H9 (cell line): ENCODE measurements at regions not wholly inside any gene's neighbourhood (a gene's known extent, or its start where the extent isn't known, plus 50 kb on each side); places are given as distances from the start of the nearest gene placed in this dataset.

Experiments used
- DNase-seq: peaks from one replicate; pipeline ENCODE4 v3.0.0-alpha.2; 2017
- H2AFZ ChIP-seq: one replicate; pipeline ENCODE4 v1.6.1; 2013; ENCODE audit warnings: mild to moderate bottlenecking, low read length, control low read depth, moderate library complexity
- H2AK5ac ChIP-seq: 2 replicates; pipeline ENCODE4 v1.6.1; 2013; ENCODE audit warnings: low read length, control low read depth, mixed read lengths; ENCODE audit not compliant: insufficient read length
- H2BK120ac ChIP-seq: one replicate; pipeline ENCODE4 v1.6.1; 2013; ENCODE audit warnings: low read depth, mild to moderate bottlenecking, low read length, control low read depth, inconsistent platforms; ENCODE audit not compliant: poor library complexity, severe bottlenecking
- H2BK12ac ChIP-seq: 2 replicates; pipeline ENCODE4 v1.6.1; 2013; ENCODE audit warnings: low read length, control low read depth, mixed read lengths, low read depth; ENCODE audit not compliant: insufficient read length
- H2BK15ac ChIP-seq: 2 replicates; pipeline ENCODE4 v1.6.1; 2013; ENCODE audit warnings: low read depth, low read length, control low read depth
- H2BK20ac ChIP-seq: one replicate; pipeline ENCODE4 v1.6.1; 2013; ENCODE audit warnings: low read depth, mild to moderate bottlenecking, low read length, control low read depth, inconsistent platforms; ENCODE audit not compliant: poor library complexity, severe bottlenecking
- H2BK5ac ChIP-seq: 2 replicates; pipeline ENCODE4 v1.6.1; 2013; ENCODE audit warnings: low read length, control low read depth, mixed read lengths; ENCODE audit not compliant: insufficient read length
- H3K14ac ChIP-seq: 2 replicates; pipeline ENCODE4 v1.6.1; 2013; ENCODE audit warnings: low read length, control low read depth; ENCODE audit not compliant: insufficient read depth
- H3K18ac ChIP-seq: 2 replicates; pipeline ENCODE4 v1.6.1; 2013; ENCODE audit warnings: low read depth, mild to moderate bottlenecking, mixed read lengths, low read length, control low read depth; ENCODE audit not compliant: insufficient read length
- H3K23ac ChIP-seq: 2 replicates; pipeline ENCODE4 v1.6.1; 2013; ENCODE audit warnings: low read length, control low read depth, mixed read lengths, low read depth; ENCODE audit not compliant: insufficient read length
- H3K23me2 ChIP-seq: 2 replicates; pipeline ENCODE4 v1.6.1; 2013; ENCODE audit warnings: low read depth, mild to moderate bottlenecking, mixed read lengths, low read length, control low read depth; ENCODE audit not compliant: insufficient read length, poor library complexity, severe bottlenecking
- H3K27ac ChIP-seq: 2 replicates; pipeline ENCODE4 v1.5.1; 2013; ENCODE audit warnings: low read length, control low read depth, mixed read lengths, low read depth; ENCODE audit not compliant: insufficient read length
- H3K27me3 ChIP-seq: 2 replicates; pipeline ENCODE4 v1.6.1; 2013; ENCODE audit warnings: low read length, control low read depth, inconsistent platforms; ENCODE audit not compliant: insufficient read depth
- H3K4ac ChIP-seq: 2 replicates; pipeline ENCODE4 v1.6.1; 2013; ENCODE audit warnings: low read depth, mild to moderate bottlenecking, control low read depth, inconsistent platforms, low read length, moderate library complexity
- H3K4me1 ChIP-seq: 2 replicates; pipeline ENCODE4 v1.6.1; 2013; ENCODE audit warnings: low read length, control low read depth, inconsistent platforms; ENCODE audit not compliant: insufficient read depth
- H3K4me2 ChIP-seq: 2 replicates; pipeline ENCODE4 v1.6.1; 2013; ENCODE audit warnings: low read length, control low read depth, mixed read lengths; ENCODE audit not compliant: insufficient read length, insufficient read depth
- H3K56ac ChIP-seq: 2 replicates; pipeline ENCODE4 v1.6.1; 2013; ENCODE audit warnings: low read depth, mild to moderate bottlenecking, mixed read lengths, low read length, control low read depth; ENCODE audit not compliant: insufficient read length
- H3K79me1 ChIP-seq: 2 replicates; pipeline ENCODE4 v1.6.1; 2013; ENCODE audit warnings: low read depth, mild to moderate bottlenecking, moderate library complexity, low read length, control low read depth, inconsistent platforms; ENCODE audit not compliant: insufficient read depth, poor library complexity, severe bottlenecking
- H3K79me2 ChIP-seq: 2 replicates; pipeline ENCODE4 v1.6.1; 2013; ENCODE audit warnings: low read length, control low read depth, inconsistent platforms; ENCODE audit not compliant: insufficient read depth
- H3K9ac ChIP-seq: 2 replicates; pipeline ENCODE4 v1.6.1; 2013; ENCODE audit warnings: low read length, control low read depth, mixed read lengths; ENCODE audit not compliant: insufficient read length; ENCODE audit errors: extremely low read depth
- H3K9me3 ChIP-seq: one replicate; pipeline ENCODE4 v1.6.1; 2013; ENCODE audit warnings: low read depth, low read length, inconsistent platforms; ENCODE audit not compliant: control insufficient read depth
- H3T11ph ChIP-seq: one replicate; pipeline ENCODE4 v1.6.1; 2013; ENCODE audit warnings: mild to moderate bottlenecking, low read length, control low read depth, inconsistent platforms
- H4K20me1 ChIP-seq: one replicate; pipeline ENCODE4 v1.6.1; 2013; ENCODE audit not compliant: control insufficient read depth, insufficient read length, insufficient read depth
- H4K5ac ChIP-seq: 2 replicates; pipeline ENCODE4 v1.6.1; 2013; ENCODE audit warnings: low read depth, mild to moderate bottlenecking, mixed read lengths, low read length, control low read depth; ENCODE audit not compliant: insufficient read length
- H4K8ac ChIP-seq: replicated peaks from 2 replicates; pipeline ENCODE4 v1.6.1; 2013; ENCODE audit warnings: low read length, control low read depth, mixed read lengths, low read depth; ENCODE audit not compliant: insufficient read length
- H4K91ac ChIP-seq: 2 replicates; pipeline ENCODE4 v1.6.1; 2013; ENCODE audit warnings: low read depth, mild to moderate bottlenecking, moderate library complexity, mixed read lengths, low read length, control low read depth; ENCODE audit not compliant: insufficient read length
- H3K27ac Mint-ChIP-seq, 3 experiments: 2 replicates in 2 of 3; 3 replicates in 1 of 3; pipeline ENCODE4 v1.8.0; 2020 to 2021; ENCODE audit warnings: mixed read lengths in 3 of 3, mild to moderate bottlenecking in 1 of 3, moderate library complexity in 1 of 3
- H3K27me3 Mint-ChIP-seq: 2 replicates; pipeline ENCODE4 v1.8.0; 2021; ENCODE audit warnings: low read depth, mild to moderate bottlenecking, moderate library complexity, mixed read lengths
- H3K36me3 Mint-ChIP-seq, 3 experiments: 2 replicates in 2 of 3; 3 replicates in 1 of 3; pipeline ENCODE4 v1.8.0; 2020 to 2021; ENCODE audit warnings: low read depth in 3 of 3, mixed read lengths in 3 of 3; ENCODE audit not compliant: insufficient read depth in 1 of 3
- H3K4me1 Mint-ChIP-seq, 2 experiments: 2 replicates each; pipeline ENCODE4 v1.8.0; 2020; ENCODE audit warnings: mixed read lengths in 2 of 2
- H3K4me3 Mint-ChIP-seq, 2 experiments: 2 replicates in 1 of 2; 3 replicates in 1 of 2; pipeline ENCODE4 v1.8.0; 2020 to 2021; ENCODE audit warnings: mild to moderate bottlenecking in 2 of 2, mixed read lengths in 2 of 2, moderate library complexity in 1 of 2
- H3K9me3 Mint-ChIP-seq, 2 experiments: 2 replicates in 1 of 2; 3 replicates in 1 of 2; pipeline ENCODE4 v1.8.0; 2020; ENCODE audit warnings: mild to moderate bottlenecking in 2 of 2, mixed read lengths in 2 of 2, moderate library complexity in 1 of 2
- WGBS: extraction: QIAGEN DNeasy Blood & Tissue Kit; methylation state at CpG from one replicate; pipeline ENCODE4 v1.1.7; 2013; ENCODE audit warnings: missing lambda C conversion rate, low lambda C conversion rate, mixed read lengths; ENCODE audit not compliant: insufficient read length; ENCODE audit errors: extremely low coverage; 5-methylcytosine and 5-hydroxymethylcytosine counted together
- TF ChIP-seq, protein P1 (sequence below): fragments of 200-600 bp; sonication (generic); conservative IDR thresholded peaks from 3 replicates; pipeline ENCODE4 v1.8.0; 2021; ENCODE audit warnings: antibody characterized with exemption, mild to moderate bottlenecking

DNA sequence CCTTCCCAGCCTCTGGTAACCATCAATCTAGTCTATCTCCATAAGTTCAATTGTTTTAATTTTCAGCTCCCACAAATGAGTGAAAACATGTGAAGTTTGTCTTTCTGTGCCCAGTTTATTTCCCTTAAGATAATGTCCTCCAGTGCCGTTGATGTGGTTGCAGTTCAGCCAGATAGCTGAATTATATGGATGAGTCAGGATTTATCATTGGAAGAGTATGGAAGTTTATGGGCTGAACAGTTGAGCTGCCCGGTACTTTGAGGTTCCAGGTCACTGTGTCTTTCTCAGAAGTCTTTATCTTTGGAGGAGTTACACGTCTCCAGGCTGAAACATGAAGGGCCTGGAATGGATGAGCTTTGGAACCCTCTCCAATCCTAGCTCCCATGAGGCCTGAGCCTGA is 120.1 kb downstream of the ASCL4 start:
- no peak overlapping the region for H3K27ac ChIP-seq
- no peak for DNase-seq

More for the DNA sequence above, 120.1 kb downstream of the ASCL4 start:
- Histone ChIP-seq H4K8ac (no peak overlapping the region), H2AFZ (no peak overlapping the region), H3K9ac (no peak overlapping the region), H2BK5ac (no peak overlapping the region), H3K4me2 (no peak overlapping the region), H3K79me1 (no peaks in the 10 kb centered on the region), H3K18ac (no peak overlapping the region), H3K14ac (no peak overlapping the region), H3K79me2 (no peaks in the 10 kb centered on the region), H4K20me1 (no peaks in the 10 kb centered on the region), H3K23me2 (no peaks in the 10 kb centered on the region), H2BK20ac (no peak overlapping the region), H3T11ph (no peak overlapping the region), H2BK15ac (no peak overlapping the region), H3K56ac (no peak overlapping the region), H3K9me3 (no peaks in the 10 kb centered on the region), H4K91ac (no peak overlapping the region), H2AK5ac (no peak overlapping the region), H3K23ac (no peak overlapping the region), H2BK120ac (no peak overlapping the region), H3K4me1 (no peaks in the 10 kb centered on the region), H4K5ac (no peak overlapping the region), H2BK12ac (no peak overlapping the region), H3K4ac (no peak overlapping the region), H3K27me3 (no peaks in the 10 kb centered on the region)
- Mint-ChIP-seq H3K4me1 (no peaks in the 10 kb centered on the region), H3K27me3 (no peaks in the 10 kb centered on the region; the same call in 1 of the 2 replicates), H3K36me3 (no peaks in the 10 kb centered on the region), H3K9me3 (no peaks in the 10 kb centered on the region), H3K4me3 (no peak overlapping the region), H3K27ac (no peak overlapping the region)
- TF ChIP-seq, protein P1, sequence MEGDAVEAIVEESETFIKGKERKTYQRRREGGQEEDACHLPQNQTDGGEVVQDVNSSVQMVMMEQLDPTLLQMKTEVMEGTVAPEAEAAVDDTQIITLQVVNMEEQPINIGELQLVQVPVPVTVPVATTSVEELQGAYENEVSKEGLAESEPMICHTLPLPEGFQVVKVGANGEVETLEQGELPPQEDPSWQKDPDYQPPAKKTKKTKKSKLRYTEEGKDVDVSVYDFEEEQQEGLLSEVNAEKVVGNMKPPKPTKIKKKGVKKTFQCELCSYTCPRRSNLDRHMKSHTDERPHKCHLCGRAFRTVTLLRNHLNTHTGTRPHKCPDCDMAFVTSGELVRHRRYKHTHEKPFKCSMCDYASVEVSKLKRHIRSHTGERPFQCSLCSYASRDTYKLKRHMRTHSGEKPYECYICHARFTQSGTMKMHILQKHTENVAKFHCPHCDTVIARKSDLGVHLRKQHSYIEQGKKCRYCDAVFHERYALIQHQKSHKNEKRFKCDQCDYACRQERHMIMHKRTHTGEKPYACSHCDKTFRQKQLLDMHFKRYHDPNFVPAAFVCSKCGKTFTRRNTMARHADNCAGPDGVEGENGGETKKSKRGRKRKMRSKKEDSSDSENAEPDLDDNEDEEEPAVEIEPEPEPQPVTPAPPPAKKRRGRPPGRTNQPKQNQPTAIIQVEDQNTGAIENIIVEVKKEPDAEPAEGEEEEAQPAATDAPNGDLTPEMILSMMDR: no peak
- WGBS: no CpG with 5 or more reads among the region's 3 CpGs
